ENCODE measurements at regions not wholly inside any gene's neighbourhood (a gene's known extent, or its start where the extent isn't known, plus 50 kb on each side); places are given as distances from the start of the nearest gene placed in this dataset.

DNA sequence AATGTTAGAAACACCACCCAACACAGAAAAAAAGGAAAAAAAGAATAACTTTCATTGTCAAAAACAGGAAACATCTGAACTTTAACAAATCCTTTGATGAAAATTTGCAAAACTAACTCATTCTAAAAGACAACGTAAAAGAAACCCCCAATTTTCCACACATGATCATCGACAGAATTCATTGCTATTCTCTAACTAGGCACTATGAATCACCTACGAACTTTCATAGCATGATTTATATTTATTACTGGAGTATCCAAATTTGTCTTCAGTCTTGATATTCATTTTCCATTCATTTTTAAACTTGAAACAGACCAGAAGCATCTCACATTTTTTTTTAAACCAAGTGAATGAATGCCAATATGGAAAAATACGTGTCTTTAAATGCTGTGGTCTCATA, 514.6 kb downstream of the TLE4 start:
- no peaks in the 10 kb centered on the region for H3K36me3 Mint-ChIP-seq (ENCODE audit: insufficient read depth, unreplicated experiment)
- no peak for TF ChIP-seq CTCF (IDR thresholded peaks at IDR 0.05; ENCODE audit: unreplicated experiment)
- H3K27me3 Mint-ChIP-seq (ENCODE audit: unreplicated experiment) = no peaks in the 10 kb centered on the region
- no TSS peak for BruUV-seq (replicated peaks)
- no peaks in the 10 kb centered on the region for H3K9me3 Mint-ChIP-seq (ENCODE audit: low read depth, unreplicated experiment)
- intact Hi-C loops (cut with micrococcal nuclease; ENCODE audit: unreplicated experiment) = no loop called here
- no peaks in the 10 kb centered on the region for H3K4me1 Mint-ChIP-seq (ENCODE audit: low read depth, unreplicated experiment)
- no peak overlapping the region for H3K4me3 Mint-ChIP-seq (ENCODE audit: low read depth, unreplicated experiment)
- CTCF ChIA-PET = no interaction called here
- H3K27ac Mint-ChIP-seq (ENCODE audit: unreplicated experiment) = no peak overlapping the region
- DNase-seq = no peak

- Mint-ChIP-seq H3K27ac (ENCODE audit: unreplicated experiment) (no peak overlapping the region), H3K4me1 (ENCODE audit: low read depth, unreplicated experiment) (no peaks in the 10 kb centered on the region), H3K36me3 (ENCODE audit: insufficient read depth, unreplicated experiment) (no peaks in the 10 kb centered on the region), H3K9me3 (ENCODE audit: low read depth, unreplicated experiment) (no peaks in the 10 kb centered on the region), H3K27me3 (ENCODE audit: unreplicated experiment) (no peaks in the 10 kb centered on the region), H3K4me3 (ENCODE audit: low read depth, unreplicated experiment) (no peak overlapping the region)
- intact Hi-C loops (cut with micrococcal nuclease; ENCODE audit: unreplicated experiment) = no loop called here
- CTCF ChIA-PET = no interaction called here
- TF ChIP-seq CTCF (IDR thresholded peaks at IDR 0.05; ENCODE audit: unreplicated experiment) = no peak
- DNase-seq = no peak
- BruUV-seq (replicated peaks) = no TSS peak
Measured at GRCh38 chr9:80085668-80086067, 513.9 kb downstream of the TLE4 start.

DNA sequence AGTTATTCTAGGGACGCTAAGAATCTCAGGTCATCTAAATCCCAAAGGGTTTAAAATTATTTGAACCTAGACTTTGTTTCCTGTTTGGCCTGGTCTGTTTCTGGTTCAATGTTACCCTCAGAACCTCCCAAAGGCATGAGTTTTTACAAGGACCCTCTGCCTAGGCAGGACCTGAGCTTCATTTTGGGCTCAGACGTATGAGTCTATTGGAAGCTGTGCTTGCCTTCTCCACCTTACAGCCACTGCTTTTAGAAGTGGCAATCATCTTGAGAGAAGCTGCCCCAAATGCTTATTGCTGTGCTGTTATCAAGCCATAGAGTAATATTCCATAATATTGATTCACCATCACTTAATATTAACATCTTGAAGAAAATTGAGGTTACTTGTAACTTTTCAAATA, 510.4 kb downstream of the TLE4 start:
- no peak overlapping the region for H3K4me3 Mint-ChIP-seq (ENCODE audit: low read depth, unreplicated experiment)
- CTCF ChIA-PET = no interaction called here
- H3K27ac Mint-ChIP-seq (ENCODE audit: unreplicated experiment) = no peak overlapping the region
- DNase-seq = no peak
- BruUV-seq (replicated peaks) = no TSS peak
- H3K27me3 Mint-ChIP-seq (ENCODE audit: unreplicated experiment) = no peaks in the 10 kb centered on the region
- intact Hi-C loops (cut with micrococcal nuclease; ENCODE audit: unreplicated experiment) = no loop called here
- no peaks in the 10 kb centered on the region for H3K9me3 Mint-ChIP-seq (ENCODE audit: low read depth, unreplicated experiment)
- H3K4me1 Mint-ChIP-seq (ENCODE audit: low read depth, unreplicated experiment) = no peaks in the 10 kb centered on the region
- no peaks in the 10 kb centered on the region for H3K36me3 Mint-ChIP-seq (ENCODE audit: insufficient read depth, unreplicated experiment)
- no peak for TF ChIP-seq CTCF (IDR thresholded peaks at IDR 0.05; ENCODE audit: unreplicated experiment)

- Mint-ChIP-seq H3K27me3 (ENCODE audit: unreplicated experiment) (no peaks in the 10 kb centered on the region), H3K36me3 (ENCODE audit: insufficient read depth, unreplicated experiment) (no peaks in the 10 kb centered on the region), H3K27ac (ENCODE audit: unreplicated experiment) (no peak overlapping the region), H3K9me3 (ENCODE audit: low read depth, unreplicated experiment) (peaks cover 5% of the 10 kb centered on the region), H3K4me3 (ENCODE audit: low read depth, unreplicated experiment) (no peak overlapping the region), H3K4me1 (ENCODE audit: low read depth, unreplicated experiment) (no peaks in the 10 kb centered on the region)
- no TSS peak for BruUV-seq (replicated peaks)
- no peak for TF ChIP-seq CTCF (IDR thresholded peaks at IDR 0.05; ENCODE audit: unreplicated experiment)
- intact Hi-C loops (cut with micrococcal nuclease; ENCODE audit: unreplicated experiment) = no loop called here
- CTCF ChIA-PET = interaction anchor here (0.9 kb wide), 1 partner anchor 9 kb away, joined by 4 read pairs; no protein-coding TSS in a partner anchor
- DNase-seq = no peak
Measured at GRCh38 chr9:80078826-80079225, 507.1 kb downstream of the TLE4 start.

- TF ChIP-seq CTCF (IDR thresholded peaks at IDR 0.05; ENCODE audit: unreplicated experiment) = no peak
- no peak for DNase-seq
- Mint-ChIP-seq H3K4me3 (ENCODE audit: low read depth, unreplicated experiment) (no peak overlapping the region), H3K4me1 (ENCODE audit: low read depth, unreplicated experiment) (no peaks in the 10 kb centered on the region), H3K27me3 (ENCODE audit: unreplicated experiment) (no peaks in the 10 kb centered on the region), H3K36me3 (ENCODE audit: insufficient read depth, unreplicated experiment) (no peaks in the 10 kb centered on the region), H3K9me3 (ENCODE audit: low read depth, unreplicated experiment) (peaks cover 5% of the 10 kb centered on the region), H3K27ac (ENCODE audit: unreplicated experiment) (no peak overlapping the region)
- CTCF ChIA-PET = no interaction called here
- intact Hi-C loops (cut with micrococcal nuclease; ENCODE audit: unreplicated experiment) = no loop called here
- BruUV-seq (replicated peaks) = no TSS peak
Measured at GRCh38 chr9:80077059-80077458, 505.3 kb downstream of the TLE4 start.
